GM23338 (cell line): ENCODE measurements at regions not wholly inside any gene's neighbourhood (a gene's known extent, or its start where the extent isn't known, plus 50 kb on each side); places are given as distances from the start of the nearest gene placed in this dataset.

Experiments used
- ATAC-seq: fragments of 200-7000 bp; cut with Tn5 transposase; 3 replicates; pipeline ENCODE4 v1.9.1; 2020
- DNase-seq: peaks from one replicate; pipeline ENCODE4 v3.0.0-alpha.2; 2015; ENCODE audit warnings: low spot score
- H2AFZ ChIP-seq: fragments of 200-600 bp; sonication (generic); 2 replicates; pipeline ENCODE4 v1.8.0; 2016; ENCODE audit warnings: antibody characterized with exemption, mild to moderate bottlenecking, moderate library complexity
- H3F3A ChIP-seq: fragments of 200-600 bp; sonication (generic); replicated peaks from 2 replicates; pipeline ENCODE4 v1.8.0; 2017; ENCODE audit warnings: antibody characterized with exemption, mixed run types, low read depth
- H3K27ac ChIP-seq: fragments of 200-600 bp; sonication (generic); 2 replicates; pipeline ENCODE4 v1.6.1; 2016; ENCODE audit warnings: low read depth
- H3K27me3 ChIP-seq: fragments of 200-600 bp; sonication (generic); 2 replicates; pipeline ENCODE4 v1.8.0; 2016; ENCODE audit warnings: mild to moderate bottlenecking, mixed run types, moderate library complexity; ENCODE audit not compliant: insufficient read depth
- H3K36me3 ChIP-seq: fragments of 200-600 bp; sonication (generic); 2 replicates; pipeline ENCODE4 v1.8.0; 2016; ENCODE audit warnings: mild to moderate bottlenecking; ENCODE audit not compliant: insufficient read depth
- H3K4me1 ChIP-seq: fragments of 200-600 bp; sonication (generic); 2 replicates; pipeline ENCODE4 v1.8.0; 2016; ENCODE audit warnings: mild to moderate bottlenecking, moderate library complexity; ENCODE audit not compliant: insufficient read depth
- H3K4me2 ChIP-seq: fragments of 200-600 bp; sonication (generic); 2 replicates; pipeline ENCODE4 v1.7.1; 2017; ENCODE audit warnings: mixed run types
- H3K4me3 ChIP-seq: fragments of 200-600 bp; sonication (generic); 2 replicates; pipeline ENCODE4 v1.6.1; 2016; ENCODE audit warnings: mixed run types
- H3K79me2 ChIP-seq: fragments of 200-600 bp; sonication (generic); replicated peaks from 2 replicates; pipeline ENCODE4 v1.8.0; 2017; ENCODE audit warnings: mild to moderate bottlenecking; ENCODE audit not compliant: insufficient read depth
- H3K9me2 ChIP-seq: fragments of 200-600 bp; sonication (generic); 2 replicates; pipeline ENCODE4 v1.8.0; 2017; ENCODE audit not compliant: insufficient read depth
- H4K20me1 ChIP-seq: fragments of 200-600 bp; sonication (generic); replicated peaks from 2 replicates; pipeline ENCODE4 v1.8.0; 2017; ENCODE audit warnings: mild to moderate bottlenecking; ENCODE audit not compliant: insufficient read depth
- H3K27ac Mint-ChIP-seq: 2 replicates; pipeline ENCODE4 v1.8.0; 2020; ENCODE audit warnings: inconsistent platforms, mild to moderate bottlenecking, moderate library complexity, mixed read lengths
- H3K27me3 Mint-ChIP-seq: 3 replicates; pipeline ENCODE4 v1.8.0; 2022; ENCODE audit warnings: low read depth, mild to moderate bottlenecking, moderate library complexity, mixed read lengths, inconsistent platforms; ENCODE audit not compliant: insufficient read depth, poor library complexity
- H3K36me3 Mint-ChIP-seq: 3 replicates; pipeline ENCODE4 v1.8.0; 2021; ENCODE audit warnings: low read depth, mild to moderate bottlenecking, inconsistent platforms, moderate library complexity, mixed read lengths
- H3K4me1 Mint-ChIP-seq: 3 replicates; pipeline ENCODE4 v1.8.0; 2020; ENCODE audit warnings: mild to moderate bottlenecking, inconsistent platforms, mixed read lengths
- H3K4me3 Mint-ChIP-seq: 3 replicates; pipeline ENCODE4 v1.8.0; 2021; ENCODE audit warnings: moderate library complexity, mild to moderate bottlenecking, inconsistent platforms, mixed read lengths
- H3K9me3 Mint-ChIP-seq: 3 replicates; pipeline ENCODE4 v1.8.0; 2020; ENCODE audit warnings: moderate library complexity, mild to moderate bottlenecking, inconsistent platforms, mixed read lengths
- EZH2phosphoT487 ChIP-seq: fragments of 200-600 bp; sonication (generic); IDR thresholded peaks from one replicate; pipeline ENCODE4 v1.8.1; 2018; ENCODE audit warnings: antibody characterized with exemption; ENCODE audit not compliant: unreplicated experiment
- STAT1 ChIP-seq: IDR thresholded peaks from one replicate; pipeline ENCODE4 v1.6.1; 2016; ENCODE audit warnings: antibody characterized with exemption; ENCODE audit not compliant: unreplicated experiment
- ZNF114 ChIP-seq: fragments of 250-450 bp; sonication (Bioruptor Pico); IDR thresholded peaks from 2 replicates; pipeline ENCODE4 v1.5.0; 2020; ENCODE audit warnings: mild to moderate bottlenecking, moderate library complexity
- ZNF331 ChIP-seq: fragments of 250-450 bp; sonication (Bioruptor Pico); IDR thresholded peaks from 2 replicates; pipeline ENCODE4 v1.5.0; 2020; ENCODE audit warnings: low read depth, mild to moderate bottlenecking, moderate library complexity
- TF ChIP-seq, protein P1 (sequence below): fragments of 250-450 bp; sonication (Bioruptor Pico); IDR thresholded peaks from 2 replicates; pipeline ENCODE4 v1.5.0; 2020; ENCODE audit warnings: mild to moderate bottlenecking, moderate library complexity
- TF ChIP-seq, protein P2 (sequence below): IDR thresholded peaks from one replicate; pipeline ENCODE4 v1.6.1; 2018; ENCODE audit warnings: antibody characterized with exemption; ENCODE audit not compliant: unreplicated experiment

DNA sequence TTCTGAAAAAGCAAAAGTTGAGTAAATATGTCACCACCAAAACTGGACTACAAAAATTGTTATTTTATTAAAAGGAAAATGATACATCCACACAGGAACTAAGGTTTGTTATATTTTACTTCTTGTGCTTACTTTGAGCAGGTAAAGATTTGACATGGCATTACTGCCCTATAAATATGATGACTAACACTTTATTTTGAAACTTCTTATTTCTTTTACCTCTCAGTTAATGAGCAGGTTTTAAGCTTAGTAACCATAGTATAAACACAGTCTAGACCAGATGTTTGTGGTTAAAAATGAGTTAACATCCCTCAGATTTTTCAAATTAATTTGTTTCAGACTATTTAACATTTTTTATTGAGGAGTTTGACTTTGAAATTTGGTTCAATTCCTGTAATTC lies 862.5 kb upstream of the USP15 start (continued):
- TF ChIP-seq, protein P1, sequence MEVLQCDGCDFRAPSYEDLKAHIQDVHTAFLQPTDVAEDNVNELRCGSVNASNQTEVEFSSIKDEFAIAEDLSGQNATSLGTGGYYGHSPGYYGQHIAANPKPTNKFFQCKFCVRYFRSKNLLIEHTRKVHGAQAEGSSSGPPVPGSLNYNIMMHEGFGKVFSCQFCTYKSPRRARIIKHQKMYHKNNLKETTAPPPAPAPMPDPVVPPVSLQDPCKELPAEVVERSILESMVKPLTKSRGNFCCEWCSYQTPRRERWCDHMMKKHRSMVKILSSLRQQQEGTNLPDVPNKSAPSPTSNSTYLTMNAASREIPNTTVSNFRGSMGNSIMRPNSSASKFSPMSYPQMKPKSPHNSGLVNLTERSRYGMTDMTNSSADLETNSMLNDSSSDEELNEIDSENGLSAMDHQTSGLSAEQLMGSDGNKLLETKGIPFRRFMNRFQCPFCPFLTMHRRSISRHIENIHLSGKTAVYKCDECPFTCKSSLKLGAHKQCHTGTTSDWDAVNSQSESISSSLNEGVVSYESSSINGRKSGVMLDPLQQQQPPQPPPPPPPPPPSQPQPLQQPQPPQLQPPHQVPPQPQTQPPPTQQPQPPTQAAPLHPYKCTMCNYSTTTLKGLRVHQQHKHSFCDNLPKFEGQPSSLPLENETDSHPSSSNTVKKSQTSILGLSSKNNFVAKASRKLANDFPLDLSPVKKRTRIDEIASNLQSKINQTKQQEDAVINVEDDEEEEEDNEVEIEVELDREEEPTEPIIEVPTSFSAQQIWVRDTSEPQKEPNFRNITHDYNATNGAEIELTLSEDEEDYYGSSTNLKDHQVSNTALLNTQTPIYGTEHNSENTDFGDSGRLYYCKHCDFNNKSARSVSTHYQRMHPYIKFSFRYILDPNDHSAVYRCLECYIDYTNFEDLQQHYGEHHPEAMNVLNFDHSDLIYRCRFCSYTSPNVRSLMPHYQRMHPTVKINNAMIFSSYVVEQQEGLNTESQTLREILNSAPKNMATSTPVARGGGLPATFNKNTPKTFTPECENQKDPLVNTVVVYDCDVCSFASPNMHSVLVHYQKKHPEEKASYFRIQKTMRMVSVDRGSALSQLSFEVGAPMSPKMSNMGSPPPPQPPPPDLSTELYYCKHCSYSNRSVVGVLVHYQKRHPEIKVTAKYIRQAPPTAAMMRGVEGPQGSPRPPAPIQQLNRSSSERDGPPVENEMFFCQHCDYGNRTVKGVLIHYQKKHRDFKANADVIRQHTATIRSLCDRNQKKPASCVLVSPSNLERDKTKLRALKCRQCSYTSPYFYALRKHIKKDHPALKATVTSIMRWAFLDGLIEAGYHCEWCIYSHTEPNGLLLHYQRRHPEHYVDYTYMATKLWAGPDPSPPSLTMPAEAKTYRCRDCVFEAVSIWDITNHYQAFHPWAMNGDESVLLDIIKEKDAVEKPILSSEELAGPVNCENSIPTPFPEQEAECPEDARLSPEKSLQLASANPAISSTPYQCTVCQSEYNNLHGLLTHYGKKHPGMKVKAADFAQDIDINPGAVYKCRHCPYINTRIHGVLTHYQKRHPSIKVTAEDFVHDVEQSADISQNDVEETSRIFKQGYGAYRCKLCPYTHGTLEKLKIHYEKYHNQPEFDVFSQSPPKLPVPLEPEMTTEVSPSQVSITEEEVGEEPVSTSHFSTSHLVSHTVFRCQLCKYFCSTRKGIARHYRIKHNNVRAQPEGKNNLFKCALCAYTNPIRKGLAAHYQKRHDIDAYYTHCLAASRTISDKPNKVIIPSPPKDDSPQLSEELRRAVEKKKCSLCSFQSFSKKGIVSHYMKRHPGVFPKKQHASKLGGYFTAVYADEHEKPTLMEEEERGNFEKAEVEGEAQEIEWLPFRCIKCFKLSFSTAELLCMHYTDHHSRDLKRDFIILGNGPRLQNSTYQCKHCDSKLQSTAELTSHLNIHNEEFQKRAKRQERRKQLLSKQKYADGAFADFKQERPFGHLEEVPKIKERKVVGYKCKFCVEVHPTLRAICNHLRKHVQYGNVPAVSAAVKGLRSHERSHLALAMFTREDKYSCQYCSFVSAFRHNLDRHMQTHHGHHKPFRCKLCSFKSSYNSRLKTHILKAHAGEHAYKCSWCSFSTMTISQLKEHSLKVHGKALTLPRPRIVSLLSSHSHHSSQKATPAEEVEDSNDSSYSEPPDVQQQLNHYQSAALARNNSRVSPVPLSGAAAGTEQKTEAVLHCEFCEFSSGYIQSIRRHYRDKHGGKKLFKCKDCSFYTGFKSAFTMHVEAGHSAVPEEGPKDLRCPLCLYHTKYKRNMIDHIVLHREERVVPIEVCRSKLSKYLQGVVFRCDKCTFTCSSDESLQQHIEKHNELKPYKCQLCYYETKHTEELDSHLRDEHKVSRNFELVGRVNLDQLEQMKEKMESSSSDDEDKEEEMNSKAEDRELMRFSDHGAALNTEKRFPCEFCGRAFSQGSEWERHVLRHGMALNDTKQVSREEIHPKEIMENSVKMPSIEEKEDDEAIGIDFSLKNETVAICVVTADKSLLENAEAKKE (CRISPR knock-in tag) = no peak

DNA sequence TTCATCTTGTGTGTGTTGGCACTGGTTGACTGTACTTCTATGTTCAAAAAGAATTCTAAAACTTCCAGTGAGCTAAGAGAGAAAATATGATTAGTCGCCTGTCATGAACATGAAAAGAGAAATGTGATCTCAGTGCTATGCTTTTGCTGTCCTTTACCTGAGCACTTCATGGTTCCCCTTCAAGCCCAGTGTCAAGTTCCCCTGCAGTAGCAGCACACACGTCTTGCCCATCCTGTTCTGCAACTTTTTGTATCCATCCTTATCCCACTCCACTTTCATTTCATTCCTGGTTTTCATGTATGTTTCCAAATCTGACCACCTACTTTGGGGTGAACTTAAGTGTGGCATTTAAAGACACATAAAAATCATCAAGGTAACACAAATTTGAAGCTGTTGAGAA lies 848.0 kb upstream of the USP15 start:
- Histone ChIP-seq H2AFZ (no peak overlapping the region), H3K79me2 (no peaks in the 10 kb centered on the region), H4K20me1 (no peaks in the 10 kb centered on the region), H3K27ac (no peak overlapping the region), H3K9me2 (no peaks in the 10 kb centered on the region), H3K4me1 (peaks cover 18% of the 10 kb centered on the region; the same call in 1 of the 2 replicates), H3K36me3 (no peaks in the 10 kb centered on the region), H3K27me3 (no peaks in the 10 kb centered on the region), H3K4me3 (no peak overlapping the region), H3F3A (no peaks in the 10 kb centered on the region), H3K4me2 (0 out of 2 replicates have a peak overlapping the region, but pooled peaks have one; percentile 1)
- Mint-ChIP-seq H3K27ac (no peak overlapping the region), H3K27me3 (peaks cover 2% of the 10 kb centered on the region), H3K36me3 (no peaks in the 10 kb centered on the region), H3K4me3 (no peak overlapping the region), H3K9me3 (no peaks in the 10 kb centered on the region; the same call in 2 of the 3 replicates), H3K4me1 (peaks cover 12% of the 10 kb centered on the region)
- DNase-seq (peak; percentile 37), ATAC-seq (peak; percentile 72)
- TF ChIP-seq EZH2phosphoT487 (no peak), STAT1 (no peak), ZNF114 (no peak), ZNF331 (CRISPR knock-in tag) (no peak)
- TF ChIP-seq, protein P2, sequence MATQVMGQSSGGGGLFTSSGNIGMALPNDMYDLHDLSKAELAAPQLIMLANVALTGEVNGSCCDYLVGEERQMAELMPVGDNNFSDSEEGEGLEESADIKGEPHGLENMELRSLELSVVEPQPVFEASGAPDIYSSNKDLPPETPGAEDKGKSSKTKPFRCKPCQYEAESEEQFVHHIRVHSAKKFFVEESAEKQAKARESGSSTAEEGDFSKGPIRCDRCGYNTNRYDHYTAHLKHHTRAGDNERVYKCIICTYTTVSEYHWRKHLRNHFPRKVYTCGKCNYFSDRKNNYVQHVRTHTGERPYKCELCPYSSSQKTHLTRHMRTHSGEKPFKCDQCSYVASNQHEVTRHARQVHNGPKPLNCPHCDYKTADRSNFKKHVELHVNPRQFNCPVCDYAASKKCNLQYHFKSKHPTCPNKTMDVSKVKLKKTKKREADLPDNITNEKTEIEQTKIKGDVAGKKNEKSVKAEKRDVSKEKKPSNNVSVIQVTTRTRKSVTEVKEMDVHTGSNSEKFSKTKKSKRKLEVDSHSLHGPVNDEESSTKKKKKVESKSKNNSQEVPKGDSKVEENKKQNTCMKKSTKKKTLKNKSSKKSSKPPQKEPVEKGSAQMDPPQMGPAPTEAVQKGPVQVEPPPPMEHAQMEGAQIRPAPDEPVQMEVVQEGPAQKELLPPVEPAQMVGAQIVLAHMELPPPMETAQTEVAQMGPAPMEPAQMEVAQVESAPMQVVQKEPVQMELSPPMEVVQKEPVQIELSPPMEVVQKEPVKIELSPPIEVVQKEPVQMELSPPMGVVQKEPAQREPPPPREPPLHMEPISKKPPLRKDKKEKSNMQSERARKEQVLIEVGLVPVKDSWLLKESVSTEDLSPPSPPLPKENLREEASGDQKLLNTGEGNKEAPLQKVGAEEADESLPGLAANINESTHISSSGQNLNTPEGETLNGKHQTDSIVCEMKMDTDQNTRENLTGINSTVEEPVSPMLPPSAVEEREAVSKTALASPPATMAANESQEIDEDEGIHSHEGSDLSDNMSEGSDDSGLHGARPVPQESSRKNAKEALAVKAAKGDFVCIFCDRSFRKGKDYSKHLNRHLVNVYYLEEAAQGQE = no peak
- TF ChIP-seq, protein P1 (CRISPR knock-in tag) = no peak
